Neuronal stem cell (in vitro differentiated cells): ENCODE measurements at regions not wholly inside any gene's neighbourhood (a gene's known extent, or its start where the extent isn't known, plus 50 kb on each side); places are given as distances from the start of the nearest gene placed in this dataset.
A peak's percentile ranks its signal among the peaks of the same experiment; 100 is the strongest.

ENCODE experiments used
- DNase-seq: peaks from one replicate; pipeline ENCODE4 v3.0.0-alpha.2; 2013; ENCODE audit warnings: low spot score
- H2AFZ ChIP-seq: one replicate; pipeline ENCODE4 v1.6.1; 2013; ENCODE audit warnings: mild to moderate bottlenecking, low read length, inconsistent platforms
- H2AK5ac ChIP-seq: 2 replicates; pipeline ENCODE4 v1.6.1; 2013; ENCODE audit warnings: low read depth, mild to moderate bottlenecking, inconsistent platforms, low read length, moderate library complexity, mixed read lengths
- H2BK120ac ChIP-seq: 2 replicates; pipeline ENCODE4 v1.6.1; 2013; ENCODE audit warnings: low read depth, mild to moderate bottlenecking, inconsistent platforms, low read length, moderate library complexity, mixed read lengths
- H2BK12ac ChIP-seq: one replicate; pipeline ENCODE4 v1.6.1; 2013; ENCODE audit warnings: low read length, inconsistent platforms
- H2BK15ac ChIP-seq: 2 replicates; pipeline ENCODE4 v1.6.1; 2013; ENCODE audit warnings: mild to moderate bottlenecking, low read length, inconsistent platforms, mixed read lengths
- H2BK5ac ChIP-seq: one replicate; pipeline ENCODE4 v1.6.1; 2013; ENCODE audit warnings: inconsistent platforms, mild to moderate bottlenecking, low read length, moderate library complexity
- H3K14ac ChIP-seq: one replicate; pipeline ENCODE4 v1.6.1; 2013; ENCODE audit warnings: low read length, inconsistent platforms
- H3K18ac ChIP-seq: 2 replicates; pipeline ENCODE4 v1.6.1; 2013; ENCODE audit warnings: low read length, inconsistent platforms
- H3K23ac ChIP-seq: 2 replicates; pipeline ENCODE4 v1.6.1; 2013; ENCODE audit warnings: low read depth, mild to moderate bottlenecking, mixed read lengths, low read length, inconsistent platforms; ENCODE audit not compliant: poor library complexity
- H3K27ac ChIP-seq: replicated peaks from 3 replicates; pipeline ENCODE4 v1.5.1; 2013; ENCODE audit warnings: low read length, inconsistent platforms
- H3K27me3 ChIP-seq, 3 experiments: 2 replicates each; pipeline ENCODE4 v1.6.1; 2013; ENCODE audit warnings: low read length in 3 of 3, mild to moderate bottlenecking in 2 of 3, inconsistent platforms in 1 of 3, low read depth in 1 of 3, mixed read lengths in 1 of 3, moderate library complexity in 1 of 3; ENCODE audit not compliant: control insufficient read depth in 3 of 3, insufficient read depth in 3 of 3
- H3K36me3 ChIP-seq, 2 donors: replicated peaks in 1 of 2; 2 replicates each; pipeline ENCODE4 v1.6.1; 2013; ENCODE audit warnings: low read length in 2 of 2; ENCODE audit not compliant: control insufficient read depth in 2 of 2, insufficient read depth in 2 of 2
- H3K4ac ChIP-seq: 2 replicates; pipeline ENCODE4 v1.6.1; 2013; ENCODE audit warnings: inconsistent platforms, mild to moderate bottlenecking, low read length, moderate library complexity
- H3K4me1 ChIP-seq, 2 donors: 1 replicate in 1 of 2; 2 replicates in 1 of 2; pipeline ENCODE4 v1.6.1; 2013; ENCODE audit warnings: low read length in 2 of 2, low read depth in 1 of 2; ENCODE audit not compliant: control insufficient read depth in 2 of 2, insufficient read depth in 1 of 2
- H3K4me2 ChIP-seq: one replicate; pipeline ENCODE4 v1.6.1; 2013; ENCODE audit warnings: mild to moderate bottlenecking, low read length, inconsistent platforms; ENCODE audit not compliant: insufficient read depth, poor library complexity, severe bottlenecking
- H3K4me3 ChIP-seq, 2 donors: 2 replicates each; pipeline ENCODE4 v1.5.1; 2013; ENCODE audit warnings: low read length in 2 of 2, mild to moderate bottlenecking in 2 of 2, inconsistent platforms in 1 of 2, moderate library complexity in 1 of 2
- H3K79me1 ChIP-seq: one replicate; pipeline ENCODE4 v1.6.1; 2013; ENCODE audit warnings: low read depth, mild to moderate bottlenecking, inconsistent platforms, low read length, moderate library complexity
- H3K9ac ChIP-seq: one replicate; pipeline ENCODE4 v1.6.1; 2013; ENCODE audit warnings: mild to moderate bottlenecking, low read depth, low read length, inconsistent platforms; ENCODE audit not compliant: poor library complexity
- H3K9me3 ChIP-seq, 2 donors: replicated peaks in 1 of 2; 2 replicates each; pipeline versions ENCODE3 to v1.6.1; 2013; ENCODE audit warnings: low read length in 2 of 2, mild to moderate bottlenecking in 2 of 2, inconsistent platforms in 1 of 2, low read depth in 1 of 2, mixed read lengths in 1 of 2, moderate library complexity in 1 of 2; ENCODE audit not compliant: control insufficient read depth in 2 of 2, insufficient read depth in 1 of 2
- H4K8ac ChIP-seq: one replicate; pipeline ENCODE4 v1.6.1; 2013; ENCODE audit warnings: low read depth, mild to moderate bottlenecking, inconsistent platforms, low read length, moderate library complexity
- H4K91ac ChIP-seq: one replicate; pipeline ENCODE4 v1.6.1; 2013; ENCODE audit warnings: low read length, low read depth, mild to moderate bottlenecking, inconsistent platforms; ENCODE audit not compliant: poor library complexity
- WGBS, 2 donors: extraction: QIAGEN DNeasy Blood & Tissue Kit; methylation state at CpG; one replicate each; pipeline ENCODE4 v1.1.7; 2013; ENCODE audit warnings: missing lambda C conversion rate in 2 of 2, mixed read lengths in 1 of 2; ENCODE audit not compliant: insufficient read length in 2 of 2, insufficient replicate concordance in 1 of 2; ENCODE audit errors: extremely low coverage in 2 of 2; 5-methylcytosine and 5-hydroxymethylcytosine counted together

DNA sequence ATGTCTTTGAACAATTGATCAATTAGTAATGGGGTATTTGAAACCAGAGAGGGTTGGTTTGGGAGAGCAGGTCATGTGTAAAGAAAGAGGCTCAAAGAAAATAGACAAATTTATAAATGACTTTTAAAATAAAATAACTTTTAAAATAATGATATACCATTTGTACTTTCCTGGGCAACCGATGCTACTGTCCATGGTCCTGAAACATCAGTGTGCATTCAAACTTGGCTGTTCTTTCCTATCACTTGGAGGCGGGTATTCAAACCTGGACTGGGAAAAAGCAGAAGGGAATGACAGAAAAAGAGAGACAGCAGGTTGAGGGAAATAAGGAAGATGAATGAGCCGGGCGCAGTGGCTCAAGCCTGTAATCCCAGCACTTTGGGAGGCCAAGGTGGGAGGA lies 1446.4 kb upstream of the WWC1 start:
- WGBS, 2 donors, result no CpG with 5 or more reads among the region's 4 CpGs
- no peaks in the 10 kb centered on the region for H3K9me3 ChIP-seq

DNA sequence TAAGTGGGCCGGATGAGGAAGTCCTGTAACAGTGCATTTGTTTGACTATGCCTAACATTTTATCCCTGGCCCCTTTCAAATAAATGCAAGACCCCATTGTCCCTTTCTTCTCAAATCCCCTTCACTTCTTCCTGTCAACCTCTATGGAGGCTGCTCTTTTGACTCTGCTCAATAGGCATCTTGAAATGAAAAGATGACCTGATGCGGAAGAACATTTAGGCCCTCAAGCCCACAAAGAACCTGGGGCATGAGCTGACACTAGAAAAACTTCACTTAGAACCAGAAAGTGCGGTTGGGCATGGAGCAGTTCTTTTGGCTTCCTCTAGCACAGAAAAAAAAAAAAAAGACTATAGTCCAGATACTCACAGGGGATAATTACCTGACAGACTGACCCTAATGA lies 1434.7 kb upstream of the WWC1 start:
- Histone ChIP-seq H3K18ac (no peak overlapping the region), H3K9ac (no peak overlapping the region), H3K4me2 (no peak overlapping the region), H3K79me1 (no peaks in the 10 kb centered on the region), H3K4me1 (peaks cover 4 to 11% of the 10 kb centered on the region in 2 donors), H4K91ac (no peak overlapping the region), H2AFZ (no peak overlapping the region), H4K8ac (no peak overlapping the region), H2BK120ac (no peak overlapping the region), H3K23ac (no peak overlapping the region), H3K36me3 (no peaks in the 10 kb centered on the region), H3K27me3 (no peaks in the 10 kb centered on the region), H3K9me3 (no peaks in the 10 kb centered on the region), H3K27ac (peak overlapping the region; percentile 68), H2BK15ac (no peak overlapping the region), H2AK5ac (no peak overlapping the region), H2BK12ac (no peak overlapping the region), H2BK5ac (no peak overlapping the region), H3K14ac (no peak overlapping the region), H3K4me3 (no peak overlapping the region), H3K4ac (no peak overlapping the region)
- DNase-seq, result peak; percentile 75
- no CpG with 5 or more reads among the region's 3 CpGs for WGBS, 2 donors

More for the DNA sequence above, 1446.4 kb upstream of the WWC1 start:
- H3K4me3 ChIP-seq, result no peak overlapping the region
- H3K23ac ChIP-seq, result no peak overlapping the region
- no peak overlapping the region for H3K4ac ChIP-seq
- H3K27ac ChIP-seq, result no peak overlapping the region
- no peak overlapping the region for H3K4me2 ChIP-seq
- no peak overlapping the region for H2BK15ac ChIP-seq
- no peaks in the 10 kb centered on the region for H3K27me3 ChIP-seq
- DNase-seq, result peak; percentile 56
- H4K8ac ChIP-seq, result no peak overlapping the region
- peaks cover 0 to 2% of the 10 kb centered on the region in 2 donors for H3K4me1 ChIP-seq
- no peak overlapping the region for H2AFZ ChIP-seq
- no peak overlapping the region for H2BK120ac ChIP-seq
- H3K18ac ChIP-seq, result no peak overlapping the region
- H2BK5ac ChIP-seq, result no peak overlapping the region
- H3K36me3 ChIP-seq, result no peaks in the 10 kb centered on the region
- H2AK5ac ChIP-seq, result no peak overlapping the region
- H3K14ac ChIP-seq, result no peak overlapping the region
- H4K91ac ChIP-seq, result no peak overlapping the region
- no peaks in the 10 kb centered on the region for H3K79me1 ChIP-seq
- H2BK12ac ChIP-seq, result no peak overlapping the region
- no peak overlapping the region for H3K9ac ChIP-seq

GRCh38 chr5:166860426-166860825 lies 1431.0 kb upstream of the WWC1 start:
- no peak overlapping the region for H3K4me3 ChIP-seq
- no peak overlapping the region for H3K14ac ChIP-seq
- no peak overlapping the region for H3K4ac ChIP-seq
- H4K8ac ChIP-seq, result no peak overlapping the region
- H3K36me3 ChIP-seq, result no peaks in the 10 kb centered on the region
- H3K27me3 ChIP-seq, result no peaks in the 10 kb centered on the region
- H2BK12ac ChIP-seq, result no peak overlapping the region
- no peak overlapping the region for H2BK120ac ChIP-seq
- H3K23ac ChIP-seq, result no peak overlapping the region
- no peaks in the 10 kb centered on the region for H3K79me1 ChIP-seq
- no peak overlapping the region for H2AFZ ChIP-seq
- no peak overlapping the region for H2BK5ac ChIP-seq
- H4K91ac ChIP-seq, result no peak overlapping the region
- no peak overlapping the region for H3K27ac ChIP-seq
- WGBS, 2 donors, result no CpG with 5 or more reads among the region's 5 CpGs
- H2AK5ac ChIP-seq, result no peak overlapping the region
- H2BK15ac ChIP-seq, result no peak overlapping the region
- H3K18ac ChIP-seq, result no peak overlapping the region
- no peak overlapping the region for H3K9ac ChIP-seq
- peaks cover 11 to 18% of the 10 kb centered on the region in 2 donors for H3K4me1 ChIP-seq
- no peak overlapping the region for H3K4me2 ChIP-seq
- no peaks in the 10 kb centered on the region for H3K9me3 ChIP-seq
- no peak for DNase-seq

DNA sequence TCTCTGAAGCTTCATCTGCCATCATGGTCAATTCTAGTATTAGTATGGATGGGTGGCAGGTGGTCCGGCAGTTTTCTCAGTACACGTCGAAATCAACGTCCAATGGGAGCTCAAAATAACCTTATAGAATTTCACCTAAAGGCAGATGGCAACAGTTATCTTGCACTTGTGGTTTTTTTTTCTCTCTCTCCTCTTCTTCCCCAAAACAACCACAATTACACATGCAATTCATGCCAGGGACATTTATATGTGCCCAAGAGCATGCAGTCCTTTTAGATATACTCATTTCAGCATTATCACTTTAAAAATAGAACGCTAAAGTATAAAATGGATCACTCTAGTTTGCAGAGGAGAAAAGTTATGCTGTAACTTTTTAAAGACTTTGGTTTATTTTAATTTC lies 1428.9 kb upstream of the WWC1 start:
- no peak overlapping the region for H4K8ac ChIP-seq
- no peak overlapping the region for H4K91ac ChIP-seq
- no peak overlapping the region for H2BK5ac ChIP-seq
- no peaks in the 10 kb centered on the region for H3K9me3 ChIP-seq
- no peak overlapping the region for H2BK12ac ChIP-seq
- H2AK5ac ChIP-seq, result no peak overlapping the region
- WGBS, 2 donors, result no CpG with 5 or more reads among the region's 5 CpGs
- no peak overlapping the region for H2BK15ac ChIP-seq
- H3K27ac ChIP-seq, result no peak overlapping the region
- H3K4me1 ChIP-seq, result peaks cover 9 to 11% of the 10 kb centered on the region in 2 donors
- H3K79me1 ChIP-seq, result no peaks in the 10 kb centered on the region
- no peak overlapping the region for H3K4me3 ChIP-seq
- no peak overlapping the region for H2AFZ ChIP-seq
- H3K9ac ChIP-seq, result no peak overlapping the region
- H3K27me3 ChIP-seq, result no peaks in the 10 kb centered on the region
- no peak overlapping the region for H3K23ac ChIP-seq
- no peak overlapping the region for H3K4me2 ChIP-seq
- H3K4ac ChIP-seq, result no peak overlapping the region
- H3K14ac ChIP-seq, result no peak overlapping the region
- no peak for DNase-seq
- no peak overlapping the region for H2BK120ac ChIP-seq
- H3K18ac ChIP-seq, result no peak overlapping the region
- no peaks in the 10 kb centered on the region for H3K36me3 ChIP-seq
